Fibroblast of the aortic adventitia (primary cell): ENCODE measurements at regions not wholly inside any gene's neighbourhood (a gene's known extent, or its start where the extent isn't known, plus 50 kb on each side); places are given as distances from the start of the nearest gene placed in this dataset.

ENCODE experiments used
- DNase-seq: peaks from one replicate; pipeline ENCODE4 v3.0.0-alpha.2; 2010; ENCODE audit warnings: low read depth
- H3K4me3 ChIP-seq: 2 replicates; pipeline ENCODE4 v1.5.1; 2011; ENCODE audit warnings: low read depth, mild to moderate bottlenecking, control low read depth, low read length, moderate library complexity
- TF ChIP-seq, protein P1 (sequence below): IDR thresholded peaks from 2 replicates; pipeline ENCODE4 v1.5.1; 2011; ENCODE audit warnings: mild to moderate bottlenecking, low read length, control low read depth, inconsistent platforms; ENCODE audit not compliant: insufficient read depth

DNA sequence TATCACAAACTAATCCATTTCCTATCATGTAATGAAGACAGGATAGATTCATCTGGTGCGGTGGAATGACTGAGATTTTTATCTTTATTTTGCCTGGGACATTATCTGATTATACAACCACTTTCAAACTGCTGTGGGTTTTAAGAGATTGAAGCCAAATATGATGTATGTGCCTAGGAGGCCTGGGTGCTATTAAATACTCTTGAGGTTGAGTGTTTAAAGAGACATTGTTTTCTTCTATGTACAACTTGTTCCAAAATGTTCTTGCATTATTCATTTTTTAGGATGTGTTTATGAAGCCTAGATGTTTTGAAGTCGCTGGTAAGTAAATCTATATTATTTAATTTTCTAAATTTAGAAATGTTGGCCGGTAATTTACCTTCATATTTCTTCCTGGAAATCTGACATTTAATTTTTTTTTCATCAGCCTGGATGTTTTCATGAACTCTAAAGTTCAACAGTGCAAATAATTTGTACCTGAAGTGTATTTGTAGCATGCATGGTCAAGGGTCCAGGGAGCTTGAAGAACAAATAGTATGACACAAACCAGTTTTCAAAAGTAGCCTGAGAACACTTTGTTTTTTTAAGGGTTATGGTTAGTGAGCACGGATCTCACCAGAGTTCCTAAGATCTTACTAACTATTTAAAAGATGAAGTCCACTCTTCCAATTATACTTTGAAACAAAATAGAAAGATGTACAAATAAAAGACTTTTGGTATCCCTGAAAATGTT is 72.8 kb upstream of the ATP8A1 start:
- TF ChIP-seq, protein P1, sequence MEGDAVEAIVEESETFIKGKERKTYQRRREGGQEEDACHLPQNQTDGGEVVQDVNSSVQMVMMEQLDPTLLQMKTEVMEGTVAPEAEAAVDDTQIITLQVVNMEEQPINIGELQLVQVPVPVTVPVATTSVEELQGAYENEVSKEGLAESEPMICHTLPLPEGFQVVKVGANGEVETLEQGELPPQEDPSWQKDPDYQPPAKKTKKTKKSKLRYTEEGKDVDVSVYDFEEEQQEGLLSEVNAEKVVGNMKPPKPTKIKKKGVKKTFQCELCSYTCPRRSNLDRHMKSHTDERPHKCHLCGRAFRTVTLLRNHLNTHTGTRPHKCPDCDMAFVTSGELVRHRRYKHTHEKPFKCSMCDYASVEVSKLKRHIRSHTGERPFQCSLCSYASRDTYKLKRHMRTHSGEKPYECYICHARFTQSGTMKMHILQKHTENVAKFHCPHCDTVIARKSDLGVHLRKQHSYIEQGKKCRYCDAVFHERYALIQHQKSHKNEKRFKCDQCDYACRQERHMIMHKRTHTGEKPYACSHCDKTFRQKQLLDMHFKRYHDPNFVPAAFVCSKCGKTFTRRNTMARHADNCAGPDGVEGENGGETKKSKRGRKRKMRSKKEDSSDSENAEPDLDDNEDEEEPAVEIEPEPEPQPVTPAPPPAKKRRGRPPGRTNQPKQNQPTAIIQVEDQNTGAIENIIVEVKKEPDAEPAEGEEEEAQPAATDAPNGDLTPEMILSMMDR, result no peak
- no peak overlapping the region for H3K4me3 ChIP-seq
- no peak for DNase-seq

DNA sequence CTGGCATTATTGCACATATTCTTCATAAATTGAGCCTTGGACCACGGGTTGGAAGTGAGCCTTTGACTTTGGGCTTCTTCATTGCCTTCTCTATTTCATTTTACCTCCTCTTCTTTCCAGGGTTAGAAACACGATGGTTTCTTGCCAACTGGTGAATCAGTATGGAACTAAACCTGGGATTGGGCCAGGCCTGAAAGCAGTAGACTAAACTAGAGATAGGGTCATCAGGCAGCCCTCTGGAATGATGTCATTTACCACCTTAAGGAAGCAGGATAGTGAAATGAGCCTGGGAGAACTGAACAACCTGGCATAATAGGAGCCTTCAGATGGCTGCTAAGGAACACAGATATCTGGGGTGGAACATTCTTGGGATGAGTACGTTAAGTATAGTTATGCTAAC is 67.5 kb upstream of the ATP8A1 start:
- no peak for DNase-seq
- H3K4me3 ChIP-seq, result no peak overlapping the region
- TF ChIP-seq, protein P1, result no peak

DNA sequence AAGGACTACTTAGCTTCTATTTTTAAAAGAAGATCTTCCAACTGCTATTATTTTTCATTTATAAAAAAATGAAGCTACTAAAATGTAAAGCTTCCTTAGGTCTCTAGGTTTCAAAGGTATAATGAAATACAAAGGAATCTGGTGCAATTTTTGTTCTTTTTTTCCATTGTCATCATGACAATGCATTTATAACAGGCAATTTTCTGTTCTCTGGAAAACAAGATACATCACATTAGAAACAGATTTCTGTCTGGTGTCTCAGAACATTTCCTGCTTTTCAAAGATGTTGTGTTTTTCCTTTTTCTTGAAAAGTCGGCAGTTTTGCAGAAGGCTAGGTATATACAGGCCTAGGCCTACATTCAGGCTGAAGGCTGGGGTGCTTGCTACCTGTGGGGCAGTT is 63.6 kb upstream of the ATP8A1 start:
- no peak overlapping the region for H3K4me3 ChIP-seq
- no peak for DNase-seq
- TF ChIP-seq, protein P1, result no peak

DNA sequence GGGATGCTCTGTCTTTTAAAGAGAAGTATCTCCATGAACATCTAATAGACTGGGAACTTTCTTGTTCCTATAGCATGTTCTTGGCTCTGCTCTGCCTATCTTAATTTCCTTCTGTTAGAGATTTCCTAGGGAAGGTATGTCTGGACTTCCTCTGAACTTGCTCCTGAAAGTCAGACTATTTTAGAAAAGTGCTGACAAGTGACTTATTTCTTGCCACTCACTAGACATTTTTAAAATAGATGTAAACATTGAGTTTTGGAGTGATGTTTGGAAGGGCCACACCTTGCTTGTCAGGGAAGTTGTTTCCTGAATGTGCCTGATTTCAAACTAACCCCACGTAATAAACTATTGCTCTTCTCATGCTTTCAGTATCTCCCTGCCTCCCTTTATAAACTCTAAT is 62.4 kb upstream of the ATP8A1 start:
- DNase-seq, result no peak
- no peak overlapping the region for H3K4me3 ChIP-seq
- TF ChIP-seq, protein P1, result no peak

DNA sequence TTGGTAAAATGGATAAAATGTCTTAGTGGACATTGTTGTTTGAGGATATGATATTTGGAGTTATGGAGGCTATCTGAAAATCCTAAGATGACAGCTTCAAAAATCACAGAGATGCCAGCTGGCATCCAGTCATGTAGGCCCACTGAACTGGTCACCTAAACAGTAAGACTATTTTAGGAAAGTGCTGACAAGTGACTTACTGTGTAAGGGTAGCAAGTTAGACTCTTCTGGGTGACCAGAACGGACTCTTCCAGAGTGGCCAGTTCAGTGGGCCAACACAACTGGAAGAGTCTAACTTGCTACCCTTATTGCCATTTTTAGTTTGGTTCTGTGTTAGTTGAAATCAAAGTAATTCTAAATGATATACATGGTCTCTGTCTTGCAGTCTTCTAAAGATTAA is 61.4 kb upstream of the ATP8A1 start:
- TF ChIP-seq, protein P1, result no peak
- DNase-seq, result no peak

DNA sequence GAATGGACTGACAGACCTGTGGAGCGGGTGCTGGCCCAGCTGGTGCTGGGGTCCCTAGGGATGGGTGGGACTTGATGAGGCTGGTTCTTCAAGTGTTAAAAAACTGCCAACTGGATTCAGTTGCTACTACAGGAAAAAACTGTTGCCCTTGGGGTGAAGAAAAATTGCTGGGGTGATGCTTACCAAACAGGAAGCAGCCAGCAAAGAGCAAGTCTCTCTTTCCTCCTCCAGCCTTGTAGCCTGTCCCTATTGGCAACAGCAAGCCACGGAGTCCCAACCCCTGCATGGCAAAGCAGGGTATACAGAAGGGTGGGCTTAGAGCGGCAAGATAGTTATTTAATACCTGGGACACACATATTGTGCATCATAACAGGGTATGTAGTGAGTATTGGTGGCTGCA is 60.1 kb upstream of the ATP8A1 start:
- DNase-seq, result no peak
- TF ChIP-seq, protein P1, result no peak
- H3K4me3 ChIP-seq, result no peak overlapping the region

More for the DNA sequence above, 61.4 kb upstream of the ATP8A1 start:
- no peak overlapping the region for H3K4me3 ChIP-seq
